IMR-90 (cell line): ENCODE measurements at regions not wholly inside any gene's neighbourhood (a gene's known extent, or its start where the extent isn't known, plus 50 kb on each side); places are given as distances from the start of the nearest gene placed in this dataset.

Experiments
- ATAC-seq: fragments of 200-7000 bp; cut with Tn5 transposase; 2 replicates; pipeline ENCODE4 v1.9.1; 2020; ENCODE audit warnings: low read depth, mild to moderate bottlenecking, moderate library complexity
- BruUV-seq: library from RNA; stranded (reverse); fragments of 400-500 nt; replicated peaks from 2 replicates; lab custom pipeline; 2021; lab: Mats Ljungman, UMichigan
- CTCF ChIA-PET: fragments of 300-600 bp; formaldehyde crosslinking; extraction: SDS; loops from one replicate; lab custom pipeline; 2021; ENCODE audit warnings: antibody characterized with exemption; lab: Yijun Ruan, JAX
- POLR2A ChIA-PET: fragments of 300-600 bp; sonication (Branson Sonifier 250); formaldehyde crosslinking; loops from one replicate; lab custom pipeline; 2022; ENCODE audit warnings: antibody characterized with exemption; ENCODE audit not compliant: unreplicated experiment; lab: Charles Lee
- DNase-seq: peaks from one replicate; pipeline ENCODE4 v3.0.0; 2013
- H2AFZ ChIP-seq: replicated peaks from 2 replicates; pipeline ENCODE3; 2013; ENCODE audit warnings: low read length, mild to moderate bottlenecking; ENCODE audit not compliant: poor library complexity
- H2AK5ac ChIP-seq: 2 replicates; pipeline ENCODE4 v1.6.1; 2013; ENCODE audit warnings: low read depth, low read length, inconsistent platforms
- H2AK9ac ChIP-seq: replicated peaks from 2 replicates; pipeline ENCODE3; 2013; ENCODE audit warnings: mild to moderate bottlenecking, low read depth, low read length, moderate library complexity; ENCODE audit not compliant: poor library complexity
- H2BK120ac ChIP-seq: 2 replicates; pipeline ENCODE4 v1.6.1; 2013; ENCODE audit warnings: low read depth, low read length, inconsistent platforms
- H2BK15ac ChIP-seq: 3 replicates; pipeline ENCODE4 v1.6.1; 2013; ENCODE audit warnings: low read depth, low read length, inconsistent platforms
- H2BK20ac ChIP-seq: 2 replicates; pipeline ENCODE4 v1.6.1; 2013; ENCODE audit warnings: low read depth, mild to moderate bottlenecking, inconsistent platforms, low read length, moderate library complexity
- H2BK5ac ChIP-seq: 2 replicates; pipeline ENCODE4 v1.6.1; 2013; ENCODE audit warnings: mild to moderate bottlenecking, low read depth, low read length, inconsistent platforms; ENCODE audit not compliant: poor library complexity, severe bottlenecking
- H3K14ac ChIP-seq: replicated peaks from 2 replicates; pipeline ENCODE4 v1.6.1; 2013; ENCODE audit warnings: low read depth, low read length, inconsistent platforms
- H3K18ac ChIP-seq: 2 replicates; pipeline ENCODE4 v1.6.1; 2013; ENCODE audit warnings: low read depth, low read length, control low read depth
- H3K23ac ChIP-seq: 2 replicates; pipeline ENCODE4 v1.6.1; 2013; ENCODE audit warnings: low read depth, low read length, inconsistent platforms
- H3K27ac ChIP-seq: 2 replicates; pipeline ENCODE4 v1.5.1; 2013; ENCODE audit warnings: mild to moderate bottlenecking, control low read depth, low read length; ENCODE audit not compliant: insufficient read depth
- H3K27me3 ChIP-seq: 2 replicates; pipeline ENCODE4 v1.6.1; 2013; ENCODE audit warnings: low read length; ENCODE audit not compliant: control insufficient read depth, insufficient read depth
- H3K36me3 ChIP-seq: 2 replicates; pipeline ENCODE4 v1.6.1; 2013; ENCODE audit warnings: low read length, mixed read lengths; ENCODE audit not compliant: control insufficient read depth, insufficient read depth
- H3K4ac ChIP-seq: 2 replicates; pipeline ENCODE4 v1.6.1; 2013; ENCODE audit warnings: low read depth, low read length, inconsistent platforms
- H3K4me1 ChIP-seq: 2 replicates; pipeline ENCODE4 v1.6.1; 2013; ENCODE audit warnings: low read length, mixed read lengths; ENCODE audit not compliant: control insufficient read depth, insufficient read depth
- H3K4me2 ChIP-seq: 2 replicates; pipeline ENCODE4 v1.6.1; 2013; ENCODE audit warnings: low read depth, mild to moderate bottlenecking, control low read depth, low read length, moderate library complexity
- H3K4me3 ChIP-seq: 2 replicates; pipeline ENCODE4 v1.5.1; 2013; ENCODE audit warnings: low read depth, mild to moderate bottlenecking, control low read depth, low read length, moderate library complexity; ENCODE audit not compliant: insufficient read depth
- H3K56ac ChIP-seq: 2 replicates; pipeline ENCODE4 v1.6.1; 2013; ENCODE audit warnings: low read length, inconsistent platforms; ENCODE audit not compliant: insufficient read depth; ENCODE audit errors: extremely low read depth
- H3K79me1 ChIP-seq, 2 experiments: 2 replicates each; pipeline ENCODE4 v1.6.1; 2013; ENCODE audit warnings: low read length in 2 of 2, inconsistent platforms in 1 of 2, low read depth in 1 of 2
- H3K9ac ChIP-seq: 2 replicates; pipeline ENCODE4 v1.6.1; 2013; ENCODE audit warnings: low read depth, low read length, control low read depth
- H3K9me1 ChIP-seq: 2 replicates; pipeline ENCODE4 v1.6.1; 2013; ENCODE audit warnings: low read length, inconsistent platforms; ENCODE audit not compliant: insufficient read depth
- H3K9me3 ChIP-seq: 2 replicates; pipeline ENCODE4 v1.6.1; 2013; ENCODE audit warnings: low read length; ENCODE audit not compliant: control insufficient read depth, insufficient read depth
- H4K20me1 ChIP-seq: 2 replicates; pipeline ENCODE4 v1.6.1; 2013; ENCODE audit warnings: low read length, inconsistent platforms; ENCODE audit not compliant: insufficient read depth
- H4K5ac ChIP-seq: 2 replicates; pipeline ENCODE4 v1.6.1; 2013; ENCODE audit warnings: mild to moderate bottlenecking, low read depth, low read length, control low read depth
- H4K8ac ChIP-seq, 2 experiments: 2 replicates each; pipeline ENCODE4 v1.6.1; 2013; ENCODE audit warnings: low read depth in 2 of 2, low read length in 2 of 2, control low read depth in 1 of 2, inconsistent platforms in 1 of 2
- H4K91ac ChIP-seq: 2 replicates; pipeline ENCODE4 v1.6.1; 2013; ENCODE audit warnings: low read depth, low read length, inconsistent platforms; ENCODE audit not compliant: insufficient read depth
- RAD21 ChIP-seq: IDR thresholded peaks from 2 replicates; pipeline ENCODE4 v1.6.1; 2012; ENCODE audit warnings: low read length, improper control_type of control experiment
- RFX5 ChIP-seq: IDR thresholded peaks from 2 replicates; pipeline ENCODE4 v1.8.0; 2012; ENCODE audit warnings: low read depth, mild to moderate bottlenecking, low read length, moderate library complexity
- SMC3 ChIP-seq: fragments of 150-350 bp; IDR thresholded peaks from 2 replicates; pipeline ENCODE4 v1.6.1; 2016; ENCODE audit warnings: low read depth, mild to moderate bottlenecking, antibody characterized with exemption, low read length, moderate library complexity
- WGBS, 2 experiments: methylation state at CpG; one replicate each; pipeline versions ENCODE4 v1.1.5 to v1.1.7; 2013; ENCODE audit warnings: missing lambda C conversion rate in 2 of 2; ENCODE audit not compliant: insufficient read length in 1 of 2; ENCODE audit errors: extremely low coverage in 2 of 2; 5-methylcytosine and 5-hydroxymethylcytosine counted together
- dilution Hi-C: fragments of 300-500 bp; cut with HindIII; formaldehyde crosslinking; loops from one replicate; pipeline ENCODE4 v1.14.3; 2018; ENCODE audit warnings: low sequenced_read_pairs; ENCODE audit not compliant: unreplicated experiment
- in situ Hi-C: fragments of 300-500 bp; cut with MboI; formaldehyde crosslinking; loops from 3 replicates; pipeline ENCODE4 v1.14.3; 2019; ENCODE audit warnings: low sequenced_read_pairs, inconsistent platforms, mixed read lengths
- intact Hi-C: fragments of 100-400 bp; cut with micrococcal nuclease; formaldehyde crosslinking; loops from 2 replicates; pipeline ENCODE4 v1.10.0; 2022
- TF ChIP-seq, protein P1 (sequence below): conservative IDR thresholded peaks from 2 replicates; pipeline ENCODE4 v1.5.1; 2012; ENCODE audit warnings: mild to moderate bottlenecking, low read depth, low read length, improper control_type of control experiment

DNA sequence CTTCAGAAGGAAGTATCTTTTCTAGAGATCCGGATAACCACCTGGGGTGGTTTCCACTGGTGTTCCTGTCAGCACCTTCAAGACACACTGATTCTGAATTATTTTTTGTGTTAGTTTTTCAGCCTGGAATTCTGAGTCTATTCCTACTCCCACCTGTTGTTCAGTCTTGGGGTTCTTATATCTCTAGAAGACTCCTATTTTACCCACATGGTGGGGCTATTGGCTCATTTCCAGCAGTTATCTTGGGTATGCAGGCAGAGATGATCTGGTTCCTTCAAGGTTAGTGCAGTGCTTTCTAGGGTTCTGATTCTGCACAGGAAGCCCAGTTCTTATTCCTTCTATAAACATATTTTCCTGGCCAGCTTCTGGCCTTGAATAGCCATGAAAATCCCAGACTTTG is 175.6 kb upstream of the PDE7B start:
- intact Hi-C loops = loop anchor here (1.0 to 2.0 kb wide), 2 partner anchors 177 to 550 kb away; no protein-coding TSS in a partner anchor
- Histone ChIP-seq H3K79me1 (no peaks in the 10 kb centered on the region), H3K4me1 (peaks cover 8% of the 10 kb centered on the region), H3K4me3 (no peak overlapping the region), H4K20me1 (no peaks in the 10 kb centered on the region), H3K9me1 (peaks cover 2% of the 10 kb centered on the region; the same call in 1 of the 2 replicates), H3K4me2 (no peak overlapping the region), H2AK9ac (no peak overlapping the region), H4K5ac (no peak overlapping the region), H3K36me3 (no peaks in the 10 kb centered on the region), H3K14ac (no peak overlapping the region), H3K23ac (no peak overlapping the region), H3K18ac (no peak overlapping the region), H3K9ac (no peak overlapping the region), H2BK120ac (no peak overlapping the region), H3K27me3 (no peaks in the 10 kb centered on the region), H2AK5ac (no peak overlapping the region), H2BK20ac (no peak overlapping the region), H2BK5ac (no peak overlapping the region), H2BK15ac (no peak overlapping the region), H4K91ac (no peak overlapping the region), H3K56ac (no peak overlapping the region), H3K9me3 (peaks cover 2% of the 10 kb centered on the region; the same call in 1 of the 2 replicates), H3K27ac (no peak overlapping the region), H2AFZ (no peak overlapping the region), H4K8ac (no peak overlapping the region), H3K4ac (no peak overlapping the region; the same call in 1 of the 2 replicates)
- TF ChIP-seq SMC3 = peak; percentile 28; the same call in 1 of the 2 replicates
- no peak for TF ChIP-seq RFX5
- peak; percentile 41 for TF ChIP-seq RAD21
- TF ChIP-seq, protein P1, sequence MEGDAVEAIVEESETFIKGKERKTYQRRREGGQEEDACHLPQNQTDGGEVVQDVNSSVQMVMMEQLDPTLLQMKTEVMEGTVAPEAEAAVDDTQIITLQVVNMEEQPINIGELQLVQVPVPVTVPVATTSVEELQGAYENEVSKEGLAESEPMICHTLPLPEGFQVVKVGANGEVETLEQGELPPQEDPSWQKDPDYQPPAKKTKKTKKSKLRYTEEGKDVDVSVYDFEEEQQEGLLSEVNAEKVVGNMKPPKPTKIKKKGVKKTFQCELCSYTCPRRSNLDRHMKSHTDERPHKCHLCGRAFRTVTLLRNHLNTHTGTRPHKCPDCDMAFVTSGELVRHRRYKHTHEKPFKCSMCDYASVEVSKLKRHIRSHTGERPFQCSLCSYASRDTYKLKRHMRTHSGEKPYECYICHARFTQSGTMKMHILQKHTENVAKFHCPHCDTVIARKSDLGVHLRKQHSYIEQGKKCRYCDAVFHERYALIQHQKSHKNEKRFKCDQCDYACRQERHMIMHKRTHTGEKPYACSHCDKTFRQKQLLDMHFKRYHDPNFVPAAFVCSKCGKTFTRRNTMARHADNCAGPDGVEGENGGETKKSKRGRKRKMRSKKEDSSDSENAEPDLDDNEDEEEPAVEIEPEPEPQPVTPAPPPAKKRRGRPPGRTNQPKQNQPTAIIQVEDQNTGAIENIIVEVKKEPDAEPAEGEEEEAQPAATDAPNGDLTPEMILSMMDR = 0 out of 2 replicates have a peak, but pooled peaks have one; percentile 22
- WGBS, 2 experiments = no CpG with 5 or more reads among the region's 1 CpG
- CTCF ChIA-PET = interaction anchor here (0.6 kb wide), 1 partner anchor 458 kb away, joined by 5 read pairs; no protein-coding TSS in a partner anchor
- BruUV-seq = no TSS peak
- ATAC-seq (no peak), DNase-seq (peak; percentile 41)
- POLR2A ChIA-PET = no interaction called here
- dilution Hi-C loops = no loop called here
- in situ Hi-C loops = no loop called here
